ENCODE measurements at regions not wholly inside any gene's neighbourhood (a gene's known extent, or its start where the extent isn't known, plus 50 kb on each side); places are given as distances from the start of the nearest gene placed in this dataset.
"Not testable (repeated sequence)": the region's sequence is repeated elsewhere in the genome, so short reads cannot be mapped to it uniquely, and the experiment has no call there.

- Mint-ChIP-seq H3K4me3 (no peak overlapping the region), H3K27me3 (no peaks in the 10 kb centered on the region), H3K4me1 (ENCODE audit: low read depth) (no peaks in the 10 kb centered on the region), H3K36me3 (no peaks in the 10 kb centered on the region), H3K9me3 (ENCODE audit: low read depth) (peaks cover 5% of the 10 kb centered on the region), H3K27ac (no peak overlapping the region)
These were observed 577.1 kb downstream of the ANKRD50 start for GRCh38 chr4:124135409-124135813.

DNA sequence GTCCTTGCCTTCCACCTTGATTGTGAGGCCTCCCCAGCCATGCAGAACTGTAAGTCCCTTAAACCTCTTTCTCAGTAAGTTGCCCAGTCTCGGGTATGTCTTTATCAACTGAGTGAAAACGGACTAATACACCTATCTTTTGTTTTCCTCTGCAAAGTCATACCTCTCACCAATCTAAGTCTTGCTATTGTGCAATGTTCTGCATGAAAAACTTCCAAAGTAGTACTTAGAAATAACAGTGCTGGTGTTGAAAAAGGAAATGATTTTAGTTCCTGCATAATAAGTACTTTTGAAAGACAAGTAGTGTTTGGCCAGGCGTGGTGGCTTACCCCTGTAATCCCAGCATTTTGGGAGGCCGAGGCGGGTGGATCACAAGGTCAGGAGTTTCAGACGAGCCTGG is 573.5 kb downstream of the ANKRD50 start:
- no peaks in the 10 kb centered on the region for H3K36me3 Mint-ChIP-seq
- H3K4me1 Mint-ChIP-seq (ENCODE audit: low read depth) = no peaks in the 10 kb centered on the region
- H3K27me3 Mint-ChIP-seq = no peaks in the 10 kb centered on the region
- no peak overlapping the region for H3K27ac Mint-ChIP-seq
- H3K4me3 Mint-ChIP-seq = no peak overlapping the region
- peaks cover 3% of the 10 kb centered on the region for H3K9me3 Mint-ChIP-seq (ENCODE audit: low read depth)

- Mint-ChIP-seq H3K36me3 (no peaks in the 10 kb centered on the region), H3K4me1 (ENCODE audit: low read depth) (no peaks in the 10 kb centered on the region), H3K27ac (no peak overlapping the region), H3K4me3 (no peak overlapping the region), H3K27me3 (no peaks in the 10 kb centered on the region), H3K9me3 (ENCODE audit: low read depth) (peaks cover 3% of the 10 kb centered on the region)
These were observed 568.9 kb downstream of the ANKRD50 start for GRCh38 chr4:124143632-124144031.

GRCh38 chr4:124144238-124144654 is 568.3 kb downstream of the ANKRD50 start:
- Mint-ChIP-seq H3K4me3 (no peak overlapping the region), H3K27ac (no peak overlapping the region), H3K4me1 (ENCODE audit: low read depth) (no peaks in the 10 kb centered on the region), H3K27me3 (no peaks in the 10 kb centered on the region), H3K36me3 (no peaks in the 10 kb centered on the region), H3K9me3 (ENCODE audit: low read depth) (peaks cover 3% of the 10 kb centered on the region)

- no peaks in the 10 kb centered on the region for H3K36me3 Mint-ChIP-seq
- H3K9me3 Mint-ChIP-seq (ENCODE audit: low read depth) = peaks cover 3% of the 10 kb centered on the region
- no peak overlapping the region for H3K4me3 Mint-ChIP-seq
- no peak overlapping the region for H3K27ac Mint-ChIP-seq
- H3K27me3 Mint-ChIP-seq = no peaks in the 10 kb centered on the region
- H3K4me1 Mint-ChIP-seq (ENCODE audit: low read depth) = no peaks in the 10 kb centered on the region
These were observed 566.5 kb downstream of the ANKRD50 start for GRCh38 chr4:124146068-124146467.

- H3K27me3 Mint-ChIP-seq = no peaks in the 10 kb centered on the region
- no peak overlapping the region for H3K27ac Mint-ChIP-seq
- no peaks in the 10 kb centered on the region for H3K9me3 Mint-ChIP-seq (ENCODE audit: low read depth)
- H3K4me1 Mint-ChIP-seq (ENCODE audit: low read depth) = no peaks in the 10 kb centered on the region
- H3K36me3 Mint-ChIP-seq = no peaks in the 10 kb centered on the region
- no peak overlapping the region for H3K4me3 Mint-ChIP-seq
These were observed 561.5 kb downstream of the ANKRD50 start for GRCh38 chr4:124151031-124151430.

- Mint-ChIP-seq H3K9me3 (ENCODE audit: low read depth) (no peaks in the 10 kb centered on the region), H3K27me3 (no peaks in the 10 kb centered on the region), H3K27ac (no peak overlapping the region), H3K36me3 (no peaks in the 10 kb centered on the region), H3K4me1 (ENCODE audit: low read depth) (no peaks in the 10 kb centered on the region), H3K4me3 (no peak overlapping the region)
These were observed 560.4 kb downstream of the ANKRD50 start for GRCh38 chr4:124152132-124152531.

- H3K4me1 Mint-ChIP-seq (ENCODE audit: low read depth) = no peaks in the 10 kb centered on the region
- no peak overlapping the region for H3K27ac Mint-ChIP-seq
- H3K9me3 Mint-ChIP-seq (ENCODE audit: low read depth) = no peaks in the 10 kb centered on the region
- H3K27me3 Mint-ChIP-seq = no peaks in the 10 kb centered on the region
- no peaks in the 10 kb centered on the region for H3K36me3 Mint-ChIP-seq
- no peak overlapping the region for H3K4me3 Mint-ChIP-seq
These were observed 557.3 kb downstream of the ANKRD50 start for GRCh38 chr4:124155239-124155638.

DNA sequence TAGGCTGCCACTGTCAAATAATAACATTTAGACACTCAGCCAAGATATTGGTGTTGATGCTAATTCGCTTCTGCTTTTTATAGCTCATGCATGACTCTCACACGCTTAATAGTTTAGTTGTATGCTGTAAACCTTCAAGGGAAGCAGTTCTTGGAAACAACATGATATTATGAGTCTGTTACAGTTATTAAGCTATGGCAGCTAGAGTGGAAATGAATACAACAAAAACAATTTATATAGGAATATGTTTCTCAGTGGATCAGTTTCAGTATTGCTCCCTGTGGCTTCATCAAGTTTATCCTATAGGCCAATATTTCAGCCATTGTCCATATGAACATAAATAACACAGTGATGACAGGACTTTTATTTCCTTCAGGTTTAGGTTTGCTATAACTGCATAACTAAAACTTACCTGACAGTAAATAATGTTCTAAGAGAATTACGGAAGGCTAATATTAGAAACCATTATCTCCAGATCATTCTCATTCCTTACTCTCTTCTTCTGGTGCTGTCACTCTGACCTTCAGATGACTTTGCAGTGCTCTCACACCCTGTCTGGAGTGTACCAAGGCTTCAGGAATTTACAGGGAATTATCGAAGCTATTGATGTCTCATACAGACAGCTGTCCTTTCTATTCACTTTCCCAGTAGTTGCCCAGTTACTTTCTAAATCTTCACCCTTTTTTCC is 555.0 kb downstream of the ANKRD50 start:
- no peaks in the 10 kb centered on the region for H3K36me3 Mint-ChIP-seq
- no peaks in the 10 kb centered on the region for H3K9me3 Mint-ChIP-seq (ENCODE audit: low read depth)
- no peaks in the 10 kb centered on the region for H3K27me3 Mint-ChIP-seq
- H3K4me3 Mint-ChIP-seq = no peak overlapping the region
- H3K4me1 Mint-ChIP-seq (ENCODE audit: low read depth) = no peaks in the 10 kb centered on the region
- no peak overlapping the region for H3K27ac Mint-ChIP-seq

DNA sequence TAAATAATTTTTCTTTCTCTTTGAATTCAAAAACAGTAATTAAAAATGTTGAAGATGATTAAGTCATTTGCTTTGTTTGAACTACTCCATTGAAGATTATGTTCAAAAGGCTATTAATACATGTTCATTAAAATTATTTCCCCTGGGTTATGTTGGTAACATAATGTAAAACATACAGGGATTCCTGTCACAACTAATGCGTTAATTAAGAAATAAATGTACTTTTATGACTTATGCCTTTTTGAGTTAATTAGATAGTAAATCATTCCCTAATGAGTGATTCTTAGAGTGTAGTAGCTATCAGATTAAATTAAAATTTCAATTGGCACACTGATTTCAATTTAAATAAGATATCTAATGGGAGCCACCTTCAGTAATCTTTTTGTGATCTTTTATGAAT is 549.1 kb downstream of the ANKRD50 start:
- no peak overlapping the region for H3K27ac Mint-ChIP-seq
- no peaks in the 10 kb centered on the region for H3K9me3 Mint-ChIP-seq (ENCODE audit: low read depth)
- H3K27me3 Mint-ChIP-seq = no peaks in the 10 kb centered on the region
- H3K36me3 Mint-ChIP-seq = no peaks in the 10 kb centered on the region
- H3K4me1 Mint-ChIP-seq (ENCODE audit: low read depth) = no peaks in the 10 kb centered on the region
- no peak overlapping the region for H3K4me3 Mint-ChIP-seq

DNA sequence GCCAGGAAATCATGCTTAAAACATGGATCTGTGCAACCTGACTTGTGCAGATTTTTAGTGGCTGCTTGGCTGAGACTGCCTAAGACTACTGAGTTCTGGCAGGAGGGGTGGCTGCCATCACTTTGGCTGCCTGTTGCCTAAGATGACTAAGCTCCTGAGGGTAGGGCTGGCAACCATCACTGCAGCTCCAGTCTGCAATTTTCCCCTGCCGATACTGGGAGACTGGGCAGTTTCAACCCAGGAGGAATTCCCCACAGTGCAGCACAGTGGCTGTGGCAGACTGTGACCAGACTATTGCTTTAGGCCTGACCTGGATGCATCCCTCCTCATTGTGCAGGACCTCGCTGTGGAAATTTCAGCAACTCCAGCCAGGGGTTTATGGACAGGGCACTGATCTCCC is 544.9 kb downstream of the ANKRD50 start:
- H3K27me3 Mint-ChIP-seq = no peaks in the 10 kb centered on the region
- no peak overlapping the region for H3K27ac Mint-ChIP-seq
- H3K36me3 Mint-ChIP-seq = no peaks in the 10 kb centered on the region
- H3K4me1 Mint-ChIP-seq (ENCODE audit: low read depth) = no peaks in the 10 kb centered on the region
- peaks cover 3% of the 10 kb centered on the region for H3K9me3 Mint-ChIP-seq (ENCODE audit: low read depth)
- no peak overlapping the region for H3K4me3 Mint-ChIP-seq

DNA sequence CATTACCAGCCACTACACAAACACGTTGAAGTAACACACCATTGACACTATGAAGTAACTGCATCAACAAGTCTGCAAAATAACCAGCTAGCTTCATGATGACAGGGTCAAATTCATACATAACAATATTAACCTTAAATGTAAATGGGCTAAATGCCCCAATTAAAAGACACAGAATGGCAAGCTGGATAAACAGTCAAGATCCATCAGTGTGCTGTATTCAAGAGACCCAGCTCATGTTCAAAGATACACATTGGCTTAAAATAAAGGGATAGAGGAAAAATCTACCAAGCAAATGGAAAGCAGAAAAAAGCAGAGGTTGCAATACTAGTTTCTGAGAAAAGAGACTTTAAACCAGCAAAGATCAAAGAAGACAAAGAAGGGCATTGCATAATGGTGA is 543.0 kb downstream of the ANKRD50 start:
- H3K9me3 Mint-ChIP-seq (ENCODE audit: low read depth); H3K36me3 Mint-ChIP-seq; H3K4me1 Mint-ChIP-seq (ENCODE audit: low read depth); H3K4me3 Mint-ChIP-seq; H3K27ac Mint-ChIP-seq; H3K27me3 Mint-ChIP-seq: not testable (repeated sequence)

DNA sequence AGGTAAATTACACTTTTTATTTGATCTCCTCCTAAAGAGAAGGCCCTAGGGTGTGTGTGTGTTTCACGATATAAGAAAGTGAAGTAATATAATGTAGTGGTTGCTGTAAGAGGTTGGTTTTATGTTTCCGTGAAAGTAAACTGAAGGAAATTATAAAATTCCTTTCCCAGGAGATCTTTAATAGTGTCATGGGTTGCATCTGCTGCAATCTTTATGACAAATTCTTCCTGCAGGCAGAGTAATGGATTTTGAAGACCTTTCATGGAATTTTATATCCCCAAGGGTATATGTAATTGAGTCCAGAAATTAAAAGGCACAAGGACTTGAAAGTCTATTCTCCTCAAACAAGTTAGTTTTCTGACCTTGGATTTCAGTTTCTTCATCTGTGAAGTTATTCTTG is 538.6 kb downstream of the ANKRD50 start:
- H3K4me3 Mint-ChIP-seq = no peak overlapping the region
- peaks cover 3% of the 10 kb centered on the region for H3K9me3 Mint-ChIP-seq (ENCODE audit: low read depth)
- H3K27me3 Mint-ChIP-seq = no peaks in the 10 kb centered on the region
- H3K27ac Mint-ChIP-seq = no peak overlapping the region
- H3K36me3 Mint-ChIP-seq = no peaks in the 10 kb centered on the region
- H3K4me1 Mint-ChIP-seq (ENCODE audit: low read depth) = no peaks in the 10 kb centered on the region

DNA sequence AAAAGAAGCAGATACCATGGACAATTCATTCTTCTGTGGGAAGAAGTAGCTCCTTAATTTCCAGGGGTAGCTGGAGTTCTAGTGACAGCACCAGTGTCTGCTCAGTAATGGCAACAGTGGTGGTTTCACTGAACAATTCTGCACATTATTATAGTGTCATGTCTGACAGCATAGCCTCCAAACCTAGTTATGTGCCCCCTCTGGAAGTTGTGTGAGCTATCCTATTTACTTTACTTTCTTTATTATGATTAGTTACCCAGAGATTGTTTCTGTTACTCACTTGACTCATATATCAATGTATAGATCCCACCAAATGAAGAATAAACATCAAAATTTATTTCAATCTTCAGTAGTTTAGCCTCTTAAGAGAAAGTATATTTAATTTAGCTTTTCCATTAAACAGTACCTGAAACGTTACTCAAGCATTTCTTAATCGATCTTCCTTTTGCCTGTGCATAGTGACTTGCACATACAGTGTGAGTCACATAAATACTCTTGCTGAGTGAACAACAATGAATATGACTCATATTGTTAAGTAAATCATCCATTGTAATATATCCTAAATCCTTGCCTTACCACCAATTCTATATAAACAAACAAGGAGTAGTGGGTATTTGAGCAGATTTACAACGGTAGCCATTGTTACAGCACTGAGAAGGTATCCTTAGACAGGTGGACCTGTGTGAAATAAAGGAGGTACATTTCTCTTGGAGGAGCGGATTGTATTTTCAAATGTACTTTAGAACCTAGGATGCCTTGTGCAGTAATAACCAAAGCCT is 534.7 kb downstream of the ANKRD50 start:
- H3K9me3 Mint-ChIP-seq (ENCODE audit: low read depth) = peaks cover 5% of the 10 kb centered on the region
- H3K4me1 Mint-ChIP-seq (ENCODE audit: low read depth) = no peaks in the 10 kb centered on the region
- no peaks in the 10 kb centered on the region for H3K27me3 Mint-ChIP-seq
- no peaks in the 10 kb centered on the region for H3K36me3 Mint-ChIP-seq
- H3K27ac Mint-ChIP-seq = no peak overlapping the region
- no peak overlapping the region for H3K4me3 Mint-ChIP-seq

- Mint-ChIP-seq H3K36me3 (no peaks in the 10 kb centered on the region), H3K4me3 (no peak overlapping the region), H3K4me1 (ENCODE audit: low read depth) (no peaks in the 10 kb centered on the region), H3K27me3 (no peaks in the 10 kb centered on the region), H3K9me3 (ENCODE audit: low read depth) (peaks cover 5% of the 10 kb centered on the region), H3K27ac (no peak overlapping the region)
These were observed 534.0 kb downstream of the ANKRD50 start for GRCh38 chr4:124178449-124179021.

All from activated naive CD8-positive, alpha-beta T cell (primary cell).